GM12874 (cell line): ENCODE measurements at regions not wholly inside any gene's neighbourhood (a gene's known extent, or its start where the extent isn't known, plus 50 kb on each side); places are given as distances from the start of the nearest gene placed in this dataset.

Experiments
- TF ChIP-seq, protein P1 (sequence below): IDR thresholded peaks from 2 replicates; pipeline ENCODE4 v1.5.1; 2011; ENCODE audit warnings: low read depth, mild to moderate bottlenecking, control low read depth, low read length, moderate library complexity; ENCODE audit not compliant: insufficient read depth

DNA sequence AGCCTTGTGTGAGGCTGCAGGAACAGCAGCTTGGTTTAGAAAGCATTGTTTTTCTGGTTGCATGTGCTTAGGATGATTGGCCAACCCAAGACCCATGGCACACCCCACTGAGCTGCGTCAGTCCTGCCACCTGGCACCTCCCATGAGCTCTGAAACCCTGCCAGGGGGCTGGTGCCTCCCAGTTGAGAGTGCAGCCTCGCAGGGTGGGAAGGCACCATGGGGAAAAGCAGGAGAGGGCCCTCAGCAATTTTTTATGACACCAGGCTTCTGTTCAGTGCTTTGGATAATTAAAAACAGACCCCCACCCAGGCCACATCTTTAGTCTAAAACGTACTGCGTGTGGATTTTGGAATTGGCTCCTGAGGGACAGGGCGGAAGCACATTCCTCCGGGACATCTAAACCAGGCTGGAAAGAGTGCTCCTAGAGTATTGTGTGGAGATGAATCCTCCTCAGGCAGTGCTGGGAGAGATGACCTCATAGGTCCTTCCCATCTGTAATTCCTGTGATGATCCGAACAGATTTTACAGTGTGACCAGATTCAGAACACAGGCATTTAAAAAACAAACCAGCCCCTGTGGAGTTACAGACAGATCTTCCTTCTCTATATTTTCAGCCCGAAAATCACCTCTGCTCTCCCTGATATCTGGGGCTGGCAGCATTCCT lies 438.3 kb downstream of the ZNF521 start:
- TF ChIP-seq, protein P1, sequence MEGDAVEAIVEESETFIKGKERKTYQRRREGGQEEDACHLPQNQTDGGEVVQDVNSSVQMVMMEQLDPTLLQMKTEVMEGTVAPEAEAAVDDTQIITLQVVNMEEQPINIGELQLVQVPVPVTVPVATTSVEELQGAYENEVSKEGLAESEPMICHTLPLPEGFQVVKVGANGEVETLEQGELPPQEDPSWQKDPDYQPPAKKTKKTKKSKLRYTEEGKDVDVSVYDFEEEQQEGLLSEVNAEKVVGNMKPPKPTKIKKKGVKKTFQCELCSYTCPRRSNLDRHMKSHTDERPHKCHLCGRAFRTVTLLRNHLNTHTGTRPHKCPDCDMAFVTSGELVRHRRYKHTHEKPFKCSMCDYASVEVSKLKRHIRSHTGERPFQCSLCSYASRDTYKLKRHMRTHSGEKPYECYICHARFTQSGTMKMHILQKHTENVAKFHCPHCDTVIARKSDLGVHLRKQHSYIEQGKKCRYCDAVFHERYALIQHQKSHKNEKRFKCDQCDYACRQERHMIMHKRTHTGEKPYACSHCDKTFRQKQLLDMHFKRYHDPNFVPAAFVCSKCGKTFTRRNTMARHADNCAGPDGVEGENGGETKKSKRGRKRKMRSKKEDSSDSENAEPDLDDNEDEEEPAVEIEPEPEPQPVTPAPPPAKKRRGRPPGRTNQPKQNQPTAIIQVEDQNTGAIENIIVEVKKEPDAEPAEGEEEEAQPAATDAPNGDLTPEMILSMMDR: no peak

DNA sequence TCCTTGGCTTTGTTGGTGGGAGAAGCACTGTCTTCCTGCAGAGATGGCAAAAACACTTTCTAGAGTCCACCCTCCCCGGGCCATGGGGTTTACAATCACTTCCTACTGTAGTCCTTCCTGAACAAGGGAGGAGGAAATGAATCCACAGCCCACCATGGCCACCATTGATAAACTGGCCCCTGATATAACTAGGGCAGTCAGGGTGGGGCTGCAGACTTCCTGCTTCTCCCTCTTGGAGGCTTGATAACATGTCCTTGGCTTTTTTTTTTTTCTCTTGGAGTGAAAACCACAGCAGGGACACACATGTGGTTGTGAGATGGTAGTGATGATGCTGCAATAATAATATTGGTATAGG lies 437.8 kb downstream of the ZNF521 start:
- TF ChIP-seq, protein P1: no peak

DNA sequence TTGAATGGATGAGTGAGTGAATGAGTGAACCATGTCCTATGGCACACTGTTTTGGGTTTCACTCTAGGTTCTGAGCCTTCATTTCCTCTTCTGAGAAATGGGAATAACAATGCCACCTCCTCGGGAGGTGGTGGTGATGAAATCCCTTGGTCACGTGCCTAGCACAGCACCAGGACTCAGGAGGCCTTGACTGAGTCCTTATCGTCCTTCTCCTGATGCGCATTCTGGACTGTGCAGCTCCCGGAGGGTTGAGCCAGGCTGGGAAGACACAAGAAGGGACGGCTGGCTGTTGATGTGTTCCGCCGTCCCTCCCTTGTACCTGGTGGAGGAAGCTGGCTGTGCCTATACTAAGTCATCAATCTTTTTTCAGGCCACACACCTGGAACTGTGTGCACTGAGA lies 437.3 kb downstream of the ZNF521 start:
- TF ChIP-seq, protein P1: no peak

DNA sequence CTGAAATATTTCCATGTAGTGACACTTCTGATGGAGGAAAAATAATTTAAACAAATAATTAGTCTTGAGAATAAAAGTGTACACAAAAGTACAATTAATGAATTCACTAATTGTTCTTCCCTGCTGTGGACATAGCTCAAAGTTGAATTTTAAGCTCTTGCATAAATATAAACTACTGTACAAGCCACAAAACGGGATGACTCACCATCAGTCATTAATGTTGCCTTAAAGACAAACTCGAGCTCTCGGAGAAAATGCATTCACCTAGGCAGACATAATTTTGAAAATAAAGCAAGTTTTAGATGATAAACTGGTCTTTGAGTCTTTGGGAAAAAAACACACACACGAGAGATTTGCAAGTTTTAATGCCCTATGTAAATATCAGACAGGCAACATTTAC lies 436.4 kb downstream of the ZNF521 start:
- TF ChIP-seq, protein P1: no peak

DNA sequence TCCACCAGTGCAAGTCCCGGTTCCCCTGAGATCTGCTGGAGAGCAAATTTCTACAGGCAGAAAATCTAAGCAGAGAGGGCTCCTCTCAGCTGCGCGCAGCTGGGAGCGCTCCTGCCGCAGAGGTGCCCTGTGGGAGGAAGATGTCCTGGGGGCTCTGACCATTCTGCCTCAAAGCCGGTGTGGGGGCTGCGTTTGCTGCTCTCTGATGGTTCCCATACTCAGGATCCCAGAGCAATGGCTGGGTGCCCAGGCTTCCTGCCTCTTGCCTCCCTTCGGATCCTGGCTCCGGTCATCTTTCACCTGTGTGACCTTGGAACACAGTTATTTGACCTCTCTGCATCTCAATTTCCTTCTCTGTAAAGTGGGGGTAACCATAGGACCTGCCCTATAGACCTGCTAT lies 434.2 kb downstream of the ZNF521 start:
- TF ChIP-seq, protein P1: no peak

DNA sequence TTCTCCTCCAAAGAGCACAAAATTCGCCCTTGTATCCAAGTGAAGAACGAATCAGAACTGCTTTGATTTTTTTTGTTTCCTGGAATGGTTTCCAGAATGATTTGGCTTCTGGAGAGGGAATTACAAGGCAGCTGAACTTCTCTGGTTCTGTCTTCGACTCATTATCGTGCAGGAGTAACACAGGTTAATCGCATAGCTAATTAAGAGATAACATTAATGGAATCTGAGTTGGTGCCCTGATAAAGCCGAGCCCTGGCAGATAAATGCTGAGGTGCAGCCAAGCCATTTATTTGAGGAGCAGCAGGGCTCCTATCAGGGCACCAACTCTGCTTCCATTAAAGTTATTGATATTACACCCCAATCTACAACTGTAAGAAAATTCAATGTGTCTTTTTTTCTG lies 433.7 kb downstream of the ZNF521 start:
- TF ChIP-seq, protein P1: no peak

DNA sequence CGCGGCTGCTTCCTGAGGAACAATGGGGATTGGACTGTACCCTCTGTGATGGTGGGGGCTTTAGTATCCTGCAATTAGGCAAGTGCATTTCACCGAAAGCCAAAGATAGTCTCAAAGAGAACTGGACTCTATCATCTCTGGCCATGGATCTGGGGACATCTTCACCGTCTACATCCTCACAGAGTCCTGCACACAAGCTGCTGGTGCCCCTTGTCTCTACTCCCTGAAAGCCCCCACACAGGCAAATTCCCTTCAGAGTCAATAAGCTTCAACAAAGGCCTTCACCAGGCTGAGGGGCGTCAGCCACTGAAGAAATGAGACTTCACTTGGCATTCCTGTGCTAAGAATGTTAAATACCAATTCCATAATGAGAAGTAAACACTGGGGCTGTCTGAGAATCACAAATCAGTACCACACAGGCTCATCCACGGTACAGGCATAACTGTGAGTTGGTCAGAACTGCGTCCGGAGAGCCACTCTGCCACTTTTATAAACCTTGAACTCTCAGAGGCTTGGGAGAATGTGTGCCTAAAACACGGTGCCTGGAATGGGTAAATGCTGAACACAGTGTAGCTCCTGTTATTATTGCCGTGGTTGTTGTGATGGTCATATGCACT lies 432.7 kb downstream of the ZNF521 start:
- TF ChIP-seq, protein P1: no peak
